SK-N-SH treated with all-trans-retinoic acid at 6 μM for 48 hours (cell line): ENCODE measurements at regions not wholly inside any gene's neighbourhood (a gene's known extent, or its start where the extent isn't known, plus 50 kb on each side); places are given as distances from the start of the nearest gene placed in this dataset.

ENCODE experiments used
- CSDC2 ChIP-seq: fragments of 250-450 bp; sonication (Bioruptor Pico); IDR thresholded peaks from 2 replicates; pipeline ENCODE4 v1.5.0; 2020; ENCODE audit warnings: mild to moderate bottlenecking, moderate library complexity
- GLIS3 ChIP-seq: fragments of 250-450 bp; sonication (Bioruptor Pico); IDR thresholded peaks from 2 replicates; pipeline ENCODE4 v1.5.0; 2020; ENCODE audit warnings: mild to moderate bottlenecking, moderate library complexity
- PPARA ChIP-seq: fragments of 250-450 bp; sonication (Bioruptor Pico); IDR thresholded peaks from 2 replicates; pipeline ENCODE4 v1.5.0; 2020; ENCODE audit warnings: mild to moderate bottlenecking, borderline replicate concordance
- RARB ChIP-seq: fragments of 250-450 bp; sonication (Bioruptor Pico); IDR thresholded peaks from 2 replicates; pipeline ENCODE4 v1.8.0; 2021; ENCODE audit warnings: mild to moderate bottlenecking, moderate library complexity
- TCF4 ChIP-seq: fragments of 250-450 bp; sonication (Bioruptor Pico); IDR thresholded peaks from 2 replicates; pipeline ENCODE4 v1.8.0; 2021; ENCODE audit warnings: mild to moderate bottlenecking, moderate library complexity, borderline replicate concordance
- TF ChIP-seq, protein P1 (sequence below): fragments of 250-450 bp; sonication (Bioruptor Pico); IDR thresholded peaks from 2 replicates; pipeline ENCODE4 v1.8.0; 2020; ENCODE audit warnings: mild to moderate bottlenecking, moderate library complexity, borderline replicate concordance
- TF ChIP-seq, protein P2 (sequence below): fragments of 250-450 bp; sonication (Bioruptor Pico); IDR thresholded peaks from 2 replicates; pipeline ENCODE4 v1.5.1; 2020; ENCODE audit warnings: low read depth, mild to moderate bottlenecking, moderate library complexity

DNA sequence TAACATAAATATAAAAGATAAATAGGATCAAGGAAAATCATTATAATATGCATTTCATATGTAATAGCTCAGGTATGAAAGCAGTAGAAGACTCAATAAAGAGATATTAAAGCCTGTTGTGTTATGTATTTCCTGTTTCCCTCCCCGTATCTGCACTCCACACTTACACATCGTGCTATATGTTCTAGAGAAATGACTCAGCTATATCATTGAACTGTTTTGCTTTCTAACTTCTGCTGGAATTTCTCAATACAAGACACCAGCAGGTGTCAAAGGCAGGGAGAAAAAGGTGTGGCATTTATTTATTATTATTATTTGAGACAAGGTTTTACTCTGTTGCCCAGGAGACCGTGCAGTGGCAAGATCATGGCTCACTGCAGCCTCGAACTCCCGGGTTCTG lies 842.8 kb upstream of the CNTN5 start:
- no peak for TF ChIP-seq CSDC2 (CRISPR knock-in tag)
- TF ChIP-seq PPARA (CRISPR knock-in tag): no peak
- TF ChIP-seq, protein P1, sequence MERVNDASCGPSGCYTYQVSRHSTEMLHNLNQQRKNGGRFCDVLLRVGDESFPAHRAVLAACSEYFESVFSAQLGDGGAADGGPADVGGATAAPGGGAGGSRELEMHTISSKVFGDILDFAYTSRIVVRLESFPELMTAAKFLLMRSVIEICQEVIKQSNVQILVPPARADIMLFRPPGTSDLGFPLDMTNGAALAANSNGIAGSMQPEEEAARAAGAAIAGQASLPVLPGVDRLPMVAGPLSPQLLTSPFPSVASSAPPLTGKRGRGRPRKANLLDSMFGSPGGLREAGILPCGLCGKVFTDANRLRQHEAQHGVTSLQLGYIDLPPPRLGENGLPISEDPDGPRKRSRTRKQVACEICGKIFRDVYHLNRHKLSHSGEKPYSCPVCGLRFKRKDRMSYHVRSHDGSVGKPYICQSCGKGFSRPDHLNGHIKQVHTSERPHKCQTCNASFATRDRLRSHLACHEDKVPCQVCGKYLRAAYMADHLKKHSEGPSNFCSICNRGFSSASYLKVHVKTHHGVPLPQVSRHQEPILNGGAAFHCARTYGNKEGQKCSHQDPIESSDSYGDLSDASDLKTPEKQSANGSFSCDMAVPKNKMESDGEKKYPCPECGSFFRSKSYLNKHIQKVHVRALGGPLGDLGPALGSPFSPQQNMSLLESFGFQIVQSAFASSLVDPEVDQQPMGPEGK (CRISPR knock-in tag): no peak
- TF ChIP-seq GLIS3: no peak
- no peak for TF ChIP-seq TCF4 (CRISPR knock-in tag)
- TF ChIP-seq RARB (CRISPR knock-in tag): no peak
- TF ChIP-seq, protein P2, sequence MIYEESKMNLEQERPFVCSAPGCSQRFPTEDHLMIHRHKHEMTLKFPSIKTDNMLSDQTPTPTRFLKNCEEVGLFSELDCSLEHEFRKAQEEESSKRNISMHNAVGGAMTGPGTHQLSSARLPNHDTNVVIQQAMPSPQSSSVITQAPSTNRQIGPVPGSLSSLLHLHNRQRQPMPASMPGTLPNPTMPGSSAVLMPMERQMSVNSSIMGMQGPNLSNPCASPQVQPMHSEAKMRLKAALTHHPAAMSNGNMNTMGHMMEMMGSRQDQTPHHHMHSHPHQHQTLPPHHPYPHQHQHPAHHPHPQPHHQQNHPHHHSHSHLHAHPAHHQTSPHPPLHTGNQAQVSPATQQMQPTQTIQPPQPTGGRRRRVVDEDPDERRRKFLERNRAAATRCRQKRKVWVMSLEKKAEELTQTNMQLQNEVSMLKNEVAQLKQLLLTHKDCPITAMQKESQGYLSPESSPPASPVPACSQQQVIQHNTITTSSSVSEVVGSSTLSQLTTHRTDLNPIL (CRISPR knock-in tag): no peak
